ENCODE measurements at regions not wholly inside any gene's neighbourhood (a gene's known extent, or its start where the extent isn't known, plus 50 kb on each side); places are given as distances from the start of the nearest gene placed in this dataset.

DNA sequence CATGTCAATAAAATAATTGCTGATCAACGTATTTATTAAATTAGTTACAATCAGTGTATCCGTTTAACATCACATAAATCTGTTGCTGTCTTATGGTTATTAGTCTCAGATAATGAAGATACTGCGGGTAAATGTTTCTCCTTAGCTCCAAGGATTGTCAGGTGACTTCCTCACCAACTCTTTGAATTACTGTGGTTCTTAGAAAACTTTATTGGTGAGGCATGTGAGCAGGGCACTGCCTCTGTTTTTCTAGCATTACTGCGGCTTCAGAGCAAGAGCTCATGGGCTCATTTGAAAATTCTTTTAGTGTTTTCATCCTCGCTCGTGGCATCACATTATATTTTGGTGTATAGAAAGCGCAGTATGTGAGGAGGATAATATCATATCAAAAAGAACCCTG, 555.9 kb downstream of the LMO4 start:
- Histone ChIP-seq H3K9me3 (ENCODE audit: control insufficient read depth in 5 of 5, low read length in 5 of 5) (no peaks in the 10 kb centered on the region), H3K9ac (ENCODE audit: low read length in 5 of 5) (no peak overlapping the region), H3K36me3 (ENCODE audit: control insufficient read depth in 5 of 5, insufficient read depth in 5 of 5, low read length in 5 of 5) (no peaks in the 10 kb centered on the region), H3K4me3 (ENCODE audit: low read depth in 1 of 5, low read length in 5 of 5) (no peak overlapping the region), H3K27ac (ENCODE audit: low read depth, low read length) (no peak overlapping the region), H3K27me3 (ENCODE audit: control insufficient read depth in 5 of 5, insufficient read depth in 4 of 5, low read length in 5 of 5) (no peaks in the 10 kb centered on the region), H3K4me1 (ENCODE audit: control insufficient read depth in 5 of 5, insufficient read depth in 5 of 5, low read length in 5 of 5) (peaks cover 0 to 6% (median 0%) of the 10 kb centered on the region in 5 donors)

DNA sequence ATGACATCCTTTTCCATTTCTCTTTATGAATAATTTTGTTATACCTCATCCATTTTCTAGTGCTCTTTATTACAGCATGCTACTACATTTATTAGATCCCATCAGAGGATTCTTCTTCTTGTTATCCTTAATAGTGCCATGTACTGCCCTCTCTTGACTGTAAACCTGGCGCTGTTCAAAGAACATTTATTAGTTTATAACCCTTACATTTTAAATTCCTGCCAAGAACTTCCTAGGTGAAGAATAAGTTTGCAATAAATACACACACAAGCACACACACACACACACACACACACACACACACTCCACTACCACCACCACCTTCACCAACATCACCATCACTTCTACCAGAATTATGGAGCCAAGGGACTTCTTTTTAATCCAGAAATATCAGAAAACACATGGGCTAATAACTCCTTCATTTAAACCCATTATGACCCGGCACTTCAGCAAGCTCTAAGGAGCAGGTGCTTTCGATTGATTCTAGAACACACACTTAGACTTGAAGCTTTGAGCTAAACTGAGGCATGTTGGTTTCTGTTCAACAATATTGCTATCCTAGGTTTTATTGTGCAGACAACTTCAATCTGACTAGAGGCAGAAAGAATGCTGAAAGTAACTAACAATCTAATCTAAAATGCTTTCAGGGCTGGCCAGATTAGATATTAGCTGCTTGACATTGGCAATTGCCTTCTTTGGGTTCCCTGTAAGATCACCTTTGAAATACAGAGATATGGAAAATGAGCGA, 556.8 kb downstream of the LMO4 start:
- Histone ChIP-seq H3K27ac (ENCODE audit: low read depth, low read length) (no peak overlapping the region), H3K36me3 (ENCODE audit: control insufficient read depth in 5 of 5, insufficient read depth in 5 of 5, low read length in 5 of 5) (no peaks in the 10 kb centered on the region), H3K4me1 (ENCODE audit: control insufficient read depth in 5 of 5, insufficient read depth in 5 of 5, low read length in 5 of 5) (peaks cover 0 to 6% (median 0%) of the 10 kb centered on the region in 5 donors), H3K9me3 (ENCODE audit: control insufficient read depth in 5 of 5, low read length in 5 of 5) (no peaks in the 10 kb centered on the region), H3K27me3 (ENCODE audit: control insufficient read depth in 5 of 5, insufficient read depth in 4 of 5, low read length in 5 of 5) (no peaks in the 10 kb centered on the region), H3K9ac (ENCODE audit: low read length in 5 of 5) (no peak overlapping the region), H3K4me3 (ENCODE audit: low read depth in 1 of 5, low read length in 5 of 5) (no peak overlapping the region)

DNA sequence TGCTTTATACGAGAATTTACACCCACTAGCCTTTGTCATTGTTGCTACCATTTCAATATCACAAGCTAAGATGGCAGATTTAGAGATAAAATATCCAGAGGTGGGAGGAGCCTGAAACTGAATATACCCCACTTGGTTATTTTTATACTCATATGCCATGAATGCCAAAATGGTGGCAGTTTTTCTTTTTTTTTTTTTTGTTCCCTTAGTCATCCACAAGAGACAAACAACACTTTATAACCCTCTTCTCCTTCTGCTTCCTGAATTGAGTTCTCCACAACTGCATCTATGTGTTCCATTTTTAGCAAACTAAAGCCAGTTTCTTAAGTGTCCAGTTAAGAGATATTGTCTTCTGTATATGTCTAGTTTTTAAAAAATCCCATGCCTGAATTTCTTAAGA, 558.4 kb downstream of the LMO4 start:
- no peaks in the 10 kb centered on the region for H3K36me3 ChIP-seq (ENCODE audit: control insufficient read depth in 5 of 5, insufficient read depth in 5 of 5, low read length in 5 of 5)
- no peak overlapping the region for H3K27ac ChIP-seq (ENCODE audit: low read depth, low read length)
- H3K9ac ChIP-seq (ENCODE audit: low read length in 5 of 5): no peak overlapping the region
- no peaks in the 10 kb centered on the region for H3K27me3 ChIP-seq (ENCODE audit: control insufficient read depth in 5 of 5, insufficient read depth in 4 of 5, low read length in 5 of 5)
- no peaks in the 10 kb centered on the region for H3K4me1 ChIP-seq (ENCODE audit: control insufficient read depth in 5 of 5, insufficient read depth in 5 of 5, low read length in 5 of 5)
- no peaks in the 10 kb centered on the region for H3K9me3 ChIP-seq (ENCODE audit: control insufficient read depth in 5 of 5, low read length in 5 of 5)
- no peak overlapping the region for H3K4me3 ChIP-seq (ENCODE audit: low read depth in 1 of 5, low read length in 5 of 5)

DNA sequence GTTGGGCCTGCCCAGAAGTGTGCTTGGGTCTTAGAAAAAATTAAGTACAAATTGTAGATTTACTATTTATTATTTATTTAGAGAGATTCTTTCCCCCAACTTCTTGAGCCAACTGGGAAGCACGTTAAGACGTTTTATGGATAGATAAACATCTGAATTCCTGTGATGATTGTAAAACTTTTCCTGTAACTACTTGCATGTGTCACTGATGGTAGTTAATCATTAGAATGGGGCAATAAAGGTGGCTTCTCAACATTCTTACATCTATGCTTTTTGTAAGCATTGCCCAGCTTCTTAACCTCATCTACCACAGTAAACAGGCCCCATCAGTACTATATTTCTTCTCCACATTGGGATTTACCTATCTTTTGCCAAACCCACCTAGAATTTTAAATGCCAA, 559.8 kb downstream of the LMO4 start:
- Histone ChIP-seq H3K4me1 (ENCODE audit: control insufficient read depth in 5 of 5, insufficient read depth in 5 of 5, low read length in 5 of 5) (no peaks in the 10 kb centered on the region), H3K36me3 (ENCODE audit: control insufficient read depth in 5 of 5, insufficient read depth in 5 of 5, low read length in 5 of 5) (no peaks in the 10 kb centered on the region), H3K9ac (ENCODE audit: low read length in 5 of 5) (no peak overlapping the region), H3K9me3 (ENCODE audit: control insufficient read depth in 5 of 5, low read length in 5 of 5) (no peaks in the 10 kb centered on the region), H3K4me3 (ENCODE audit: low read depth in 1 of 5, low read length in 5 of 5) (no peak overlapping the region), H3K27ac (ENCODE audit: low read depth, low read length) (no peak overlapping the region), H3K27me3 (ENCODE audit: control insufficient read depth in 5 of 5, insufficient read depth in 4 of 5, low read length in 5 of 5) (no peaks in the 10 kb centered on the region)

DNA sequence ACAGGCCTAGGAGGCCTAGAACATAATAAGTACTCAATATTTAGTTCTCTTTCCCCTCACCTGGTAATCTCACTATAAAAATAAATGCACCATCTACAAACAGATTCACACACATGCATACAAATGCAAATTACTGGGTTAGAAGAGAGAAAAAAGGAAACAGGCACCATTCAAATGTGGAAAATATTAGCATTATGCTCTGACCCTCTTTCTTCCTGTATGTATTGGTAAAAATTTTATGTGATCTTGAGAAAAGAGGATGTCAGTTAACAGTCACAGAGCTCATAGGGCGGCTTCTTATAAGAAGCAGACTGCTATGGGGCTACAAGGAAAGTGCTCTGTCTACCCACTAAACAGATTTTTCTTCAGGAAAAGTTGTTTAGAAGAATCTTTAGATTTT, 565.4 kb downstream of the LMO4 start:
- Histone ChIP-seq H3K27me3 (ENCODE audit: control insufficient read depth in 5 of 5, insufficient read depth in 4 of 5, low read length in 5 of 5) (no peaks in the 10 kb centered on the region), H3K4me3 (ENCODE audit: low read depth in 1 of 5, low read length in 5 of 5) (no peak overlapping the region)

DNA sequence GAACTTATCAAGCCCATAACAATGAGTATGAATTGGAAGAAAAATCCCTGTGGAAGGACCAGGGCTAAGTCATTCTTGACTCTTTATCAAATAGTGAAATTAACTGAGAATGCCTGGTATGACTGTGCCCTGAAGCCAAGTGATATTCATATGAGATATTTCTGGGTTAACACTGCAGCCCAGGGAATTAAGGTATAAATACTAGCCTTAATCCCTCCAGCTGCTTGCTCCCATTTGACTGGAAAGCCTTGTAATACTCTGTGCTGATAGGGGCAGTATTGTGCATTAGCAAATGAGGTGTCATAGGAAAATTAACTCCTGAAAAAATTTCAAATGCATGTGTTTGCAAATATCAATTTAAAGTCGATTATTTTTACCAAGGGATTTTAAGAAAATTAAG, 568.8 kb downstream of the LMO4 start:
- no peak overlapping the region for H3K9ac ChIP-seq (ENCODE audit: low read length in 5 of 5)
- no peak overlapping the region for H3K27ac ChIP-seq (ENCODE audit: low read depth, low read length)
- no peaks in the 10 kb centered on the region for H3K9me3 ChIP-seq (ENCODE audit: control insufficient read depth in 5 of 5, low read length in 5 of 5)
- H3K36me3 ChIP-seq (ENCODE audit: control insufficient read depth in 5 of 5, insufficient read depth in 5 of 5, low read length in 5 of 5): no peaks in the 10 kb centered on the region
- no peaks in the 10 kb centered on the region for H3K4me1 ChIP-seq (ENCODE audit: control insufficient read depth in 5 of 5, insufficient read depth in 5 of 5, low read length in 5 of 5)
- no peak overlapping the region for H3K4me3 ChIP-seq (ENCODE audit: low read depth in 1 of 5, low read length in 5 of 5)
- H3K27me3 ChIP-seq (ENCODE audit: control insufficient read depth in 5 of 5, insufficient read depth in 4 of 5, low read length in 5 of 5): no peaks in the 10 kb centered on the region

More for the DNA sequence above, 565.4 kb downstream of the LMO4 start:
- no peaks in the 10 kb centered on the region for H3K36me3 ChIP-seq (ENCODE audit: control insufficient read depth in 5 of 5, insufficient read depth in 5 of 5, low read length in 5 of 5)
- H3K4me1 ChIP-seq (ENCODE audit: control insufficient read depth in 5 of 5, insufficient read depth in 5 of 5, low read length in 5 of 5): no peaks in the 10 kb centered on the region
- no peaks in the 10 kb centered on the region for H3K9me3 ChIP-seq (ENCODE audit: control insufficient read depth in 5 of 5, low read length in 5 of 5)
- no peak overlapping the region for H3K27ac ChIP-seq (ENCODE audit: low read depth, low read length)
- no peak overlapping the region for H3K9ac ChIP-seq (ENCODE audit: low read length in 5 of 5)

DNA sequence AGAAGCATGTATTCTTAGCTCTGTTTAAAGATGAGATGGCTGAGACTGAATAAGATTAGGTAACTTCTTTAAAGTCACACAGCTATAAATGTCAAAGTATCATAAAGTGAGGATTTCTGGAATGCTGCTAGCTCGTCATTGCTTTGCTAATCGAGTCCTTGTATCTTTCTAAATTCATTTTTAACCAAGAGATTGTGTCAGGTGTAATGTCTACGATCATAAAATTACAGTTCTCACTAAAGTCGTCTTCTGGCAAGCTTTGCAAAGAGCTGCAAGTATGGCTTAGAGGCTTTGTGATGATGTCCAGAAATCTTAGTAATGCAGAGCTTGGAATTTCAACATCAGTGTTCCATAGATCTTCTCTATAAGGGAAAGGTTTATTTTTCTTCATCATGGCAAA, 569.8 kb downstream of the LMO4 start:
- H3K9me3 ChIP-seq (ENCODE audit: control insufficient read depth in 5 of 5, low read length in 5 of 5): no peaks in the 10 kb centered on the region
- H3K27ac ChIP-seq (ENCODE audit: low read depth, low read length): no peak overlapping the region
- no peak overlapping the region for H3K9ac ChIP-seq (ENCODE audit: low read length in 5 of 5)
- H3K4me3 ChIP-seq (ENCODE audit: low read depth in 1 of 5, low read length in 5 of 5): no peak overlapping the region
- H3K36me3 ChIP-seq (ENCODE audit: control insufficient read depth in 5 of 5, insufficient read depth in 5 of 5, low read length in 5 of 5): no peaks in the 10 kb centered on the region
- no peaks in the 10 kb centered on the region for H3K4me1 ChIP-seq (ENCODE audit: control insufficient read depth in 5 of 5, insufficient read depth in 5 of 5, low read length in 5 of 5)
- H3K27me3 ChIP-seq (ENCODE audit: control insufficient read depth in 5 of 5, insufficient read depth in 4 of 5, low read length in 5 of 5): no peaks in the 10 kb centered on the region

DNA sequence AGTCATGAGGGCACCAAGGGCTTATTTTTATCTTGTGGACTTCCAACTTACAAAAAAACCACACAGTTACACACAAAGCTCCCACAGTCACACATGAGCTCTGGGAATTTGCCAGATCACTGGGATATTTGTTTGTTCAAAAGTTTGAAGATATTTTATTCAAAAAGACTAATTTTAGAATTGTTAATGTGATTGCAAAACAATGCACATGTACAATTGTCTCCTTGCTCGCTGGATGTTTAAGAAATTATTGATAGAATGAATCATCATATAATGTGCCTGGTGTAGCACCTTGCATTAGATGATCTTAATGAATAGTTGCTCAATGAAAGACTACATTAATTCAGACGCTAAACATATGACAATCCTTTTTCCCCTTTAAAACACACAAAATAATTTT, 570.3 kb downstream of the LMO4 start:
- Histone ChIP-seq H3K27me3 (ENCODE audit: control insufficient read depth in 5 of 5, insufficient read depth in 4 of 5, low read length in 5 of 5) (no peaks in the 10 kb centered on the region), H3K4me1 (ENCODE audit: control insufficient read depth in 5 of 5, insufficient read depth in 5 of 5, low read length in 5 of 5) (no peaks in the 10 kb centered on the region), H3K4me3 (ENCODE audit: low read depth in 1 of 5, low read length in 5 of 5) (no peak overlapping the region), H3K9me3 (ENCODE audit: control insufficient read depth in 5 of 5, low read length in 5 of 5) (no peaks in the 10 kb centered on the region), H3K9ac (ENCODE audit: low read length in 5 of 5) (no peak overlapping the region), H3K27ac (ENCODE audit: low read depth, low read length) (no peak overlapping the region), H3K36me3 (ENCODE audit: control insufficient read depth in 5 of 5, insufficient read depth in 5 of 5, low read length in 5 of 5) (no peaks in the 10 kb centered on the region)

DNA sequence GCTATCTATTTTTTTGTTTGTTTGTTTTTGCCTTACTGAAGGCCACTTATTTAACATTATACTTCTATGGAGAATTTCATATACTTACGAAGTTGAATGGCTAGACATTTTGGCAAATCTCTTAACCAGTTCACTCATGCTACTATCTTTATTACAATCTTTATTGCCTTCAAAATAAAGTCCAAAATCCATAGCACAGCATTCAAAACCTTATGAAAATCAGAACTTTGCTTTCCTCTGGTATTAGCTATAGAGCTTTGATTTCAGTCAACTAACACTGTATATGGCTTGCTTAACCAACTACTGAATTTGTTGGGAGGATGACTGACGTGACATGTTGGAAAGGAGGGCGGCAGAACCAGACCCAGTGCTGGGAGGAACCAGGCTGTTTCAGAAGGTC, 571.1 kb downstream of the LMO4 start:
- no peaks in the 10 kb centered on the region for H3K9me3 ChIP-seq (ENCODE audit: control insufficient read depth in 5 of 5, low read length in 5 of 5)

DNA sequence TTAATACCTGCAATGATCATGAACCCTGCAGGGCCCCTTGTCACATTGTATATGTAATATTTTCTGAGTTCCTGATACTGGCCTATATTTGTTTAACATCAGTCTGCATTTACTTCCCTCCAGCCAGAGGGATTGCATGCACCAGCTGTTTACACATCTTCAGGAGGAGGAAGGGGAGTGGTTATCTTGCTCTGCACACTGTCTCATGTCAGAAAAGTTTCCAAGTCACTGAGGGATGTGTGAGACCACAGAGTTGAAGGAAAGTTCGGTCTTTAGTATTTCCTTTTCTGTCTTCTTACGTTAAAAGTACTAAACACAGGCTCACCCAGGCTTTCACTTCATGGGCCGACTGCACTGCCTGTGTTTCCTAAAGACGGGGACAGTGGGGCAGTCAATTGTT, 574.1 kb downstream of the LMO4 start:
- no peaks in the 10 kb centered on the region for H3K36me3 ChIP-seq (ENCODE audit: control insufficient read depth in 5 of 5, insufficient read depth in 5 of 5, low read length in 5 of 5)
- H3K27ac ChIP-seq (ENCODE audit: low read depth, low read length): no peak overlapping the region
- no peaks in the 10 kb centered on the region for H3K4me1 ChIP-seq (ENCODE audit: control insufficient read depth in 5 of 5, insufficient read depth in 5 of 5, low read length in 5 of 5)
- no peaks in the 10 kb centered on the region for H3K27me3 ChIP-seq (ENCODE audit: control insufficient read depth in 5 of 5, insufficient read depth in 4 of 5, low read length in 5 of 5)
- H3K9ac ChIP-seq (ENCODE audit: low read length in 5 of 5): no peak overlapping the region
- no peaks in the 10 kb centered on the region for H3K9me3 ChIP-seq (ENCODE audit: control insufficient read depth in 5 of 5, low read length in 5 of 5)
- no peak overlapping the region for H3K4me3 ChIP-seq (ENCODE audit: low read depth in 1 of 5, low read length in 5 of 5)

More for the DNA sequence above, 571.1 kb downstream of the LMO4 start:
- H3K4me1 ChIP-seq (ENCODE audit: control insufficient read depth in 5 of 5, insufficient read depth in 5 of 5, low read length in 5 of 5): no peaks in the 10 kb centered on the region
- no peaks in the 10 kb centered on the region for H3K27me3 ChIP-seq (ENCODE audit: control insufficient read depth in 5 of 5, insufficient read depth in 4 of 5, low read length in 5 of 5)
- H3K4me3 ChIP-seq (ENCODE audit: low read depth in 1 of 5, low read length in 5 of 5): no peak overlapping the region
- H3K9ac ChIP-seq (ENCODE audit: low read length in 5 of 5): no peak overlapping the region
- no peak overlapping the region for H3K27ac ChIP-seq (ENCODE audit: low read depth, low read length)
- H3K36me3 ChIP-seq (ENCODE audit: control insufficient read depth in 5 of 5, insufficient read depth in 5 of 5, low read length in 5 of 5): no peaks in the 10 kb centered on the region

Measured in subcutaneous abdominal adipose tissue (tissue), 5 donors.